ENCODE measurements at regions not wholly inside any gene's neighbourhood (a gene's known extent, or its start where the extent isn't known, plus 50 kb on each side); places are given as distances from the start of the nearest gene placed in this dataset.

- Mint-ChIP-seq H3K4me3 (no peak overlapping the region), H3K4me1 (peaks cover 16% of the 10 kb centered on the region), H3K27me3 (ENCODE audit: insufficient read depth, low read depth, poor library complexity) (no peaks in the 10 kb centered on the region), H3K27ac (no peak overlapping the region), H3K9me3 (no peaks in the 10 kb centered on the region), H3K36me3 (ENCODE audit: low read depth) (no peaks in the 10 kb centered on the region)
- no peaks in the 10 kb centered on the region for H4K20me1 ChIP-seq (replicated peaks; ENCODE audit: insufficient read depth)
- peaks cover 10% of the 10 kb centered on the region; the same call in 1 of the 2 replicates for H3K9me2 ChIP-seq (ENCODE audit: insufficient read depth)
- no peak for DNase-seq (ENCODE audit: low spot score)
- no peaks in the 10 kb centered on the region for H3K36me3 ChIP-seq (ENCODE audit: insufficient read depth)
- peaks cover 29% of the 10 kb centered on the region for H3K4me1 ChIP-seq (ENCODE audit: insufficient read depth)
- H2AFZ ChIP-seq = no peak overlapping the region
- 0 out of 2 replicates have a peak, but pooled peaks cover 4% of the 10 kb centered on the region for H3F3A ChIP-seq (replicated peaks; ENCODE audit: low read depth)
- no peak overlapping the region for H3K4me2 ChIP-seq
- no peak overlapping the region for H3K27ac ChIP-seq (ENCODE audit: low read depth)
- ATAC-seq = no peak
- no peaks in the 10 kb centered on the region for H3K27me3 ChIP-seq (ENCODE audit: insufficient read depth)
- TF ChIP-seq REST (IDR thresholded peaks at IDR 0.05; ENCODE audit: unreplicated experiment) (no peak), JUNB (IDR thresholded peaks at IDR 0.05; ENCODE audit: unreplicated experiment) (no peak), CTCF (conservative IDR thresholded peaks at IDR 0.05; ENCODE audit: low read depth in 2 of 2) (no peak), ZNF462 (CRISPR knock-in tag; IDR thresholded peaks at IDR 0.05) (no peak), EZH2phosphoT487 (IDR thresholded peaks at IDR 0.05; ENCODE audit: unreplicated experiment) (no peak), NANOG (IDR thresholded peaks at IDR 0.05; ENCODE audit: borderline replicate concordance) (no peak), POLR2AphosphoS5 (IDR thresholded peaks at IDR 0.05; ENCODE audit: low read depth) (no peak), CREB1 (CRISPR knock-in tag; IDR thresholded peaks at IDR 0.05; ENCODE audit: low read depth) (no peak), STAT1 (IDR thresholded peaks at IDR 0.05; ENCODE audit: unreplicated experiment) (no peak), ZNF114 (CRISPR knock-in tag; IDR thresholded peaks at IDR 0.05) (no peak), ETS1 (IDR thresholded peaks at IDR 0.05) (no peak), ZNF331 (CRISPR knock-in tag; IDR thresholded peaks at IDR 0.05; ENCODE audit: low read depth) (no peak), EZH2 (IDR thresholded peaks at IDR 0.05; ENCODE audit: low read depth, unreplicated experiment) (no peak)
- no peaks in the 10 kb centered on the region for H3K79me2 ChIP-seq (replicated peaks; ENCODE audit: insufficient read depth)
- H3K4me3 ChIP-seq = no peak overlapping the region
Measured at GRCh38 chr5:116935561-116936162, 361.0 kb upstream of the SEMA6A start.

Data from GM23338 (cell line).